HCT116 (cell line): ENCODE measurements at regions not wholly inside any gene's neighbourhood (a gene's known extent, or its start where the extent isn't known, plus 50 kb on each side); places are given as distances from the start of the nearest gene placed in this dataset.

Source experiments
- ATAC-seq: fragments of 200-7000 bp; cut with Tn5 transposase; 2 replicates; pipeline ENCODE4 v1.9.1; 2020; ENCODE audit warnings: mild to moderate bottlenecking, moderate library complexity
- BruUV-seq: library from RNA; stranded (reverse); fragments of 400-500 nt; replicated peaks from 2 replicates; lab custom pipeline; 2021; lab: Mats Ljungman, UMichigan
- CTCF ChIA-PET: fragments of 300-600 bp; sonication (Branson Sonifier 250); formaldehyde crosslinking; loops from one replicate; lab custom pipeline; 2021; ENCODE audit warnings: antibody characterized with exemption; lab: Charles Lee
- POLR2A ChIA-PET: fragments of 300-600, 350-600 bp; sonication (Branson Sonifier 250); formaldehyde crosslinking; loops from one replicate; lab custom pipeline; 2021; ENCODE audit warnings: antibody characterized with exemption; lab: Charles Lee
- RAD21 ChIA-PET, 2 experiments: fragments of 300-600 bp; sonication (Branson Sonifier 250); formaldehyde crosslinking; loops; one replicate each; lab custom pipeline; 2023; ENCODE audit warnings: low total read pairs in 2 of 2; ENCODE audit not compliant: uncharacterized antibody in 2 of 2, unreplicated experiment in 2 of 2, low non-redundant PET in 1 of 2; lab: Charles Lee
- DNase-seq: peaks from one replicate; pipeline ENCODE4 v3.0.0-alpha.2; 2010; ENCODE audit warnings: low read depth, low spot score
- H2AFZ ChIP-seq: fragments of 200-600 bp; shearing (Covaris generic), sonication (generic); 2 replicates; pipeline ENCODE4 v1.6.1; 2017; ENCODE audit warnings: low read depth, mixed run types, mixed read lengths, antibody characterized with exemption, low read length; ENCODE audit not compliant: poor library complexity, severe bottlenecking
- H3K27ac ChIP-seq: 2 replicates; pipeline ENCODE4 v1.5.1; 2012; ENCODE audit warnings: low read depth, low read length
- H3K27me3 ChIP-seq: fragments of 200-600 bp; sonication (generic); 2 replicates; pipeline ENCODE4 v1.6.1; 2016; ENCODE audit warnings: mixed run types, low read length, mixed read lengths; ENCODE audit not compliant: insufficient read depth
- H3K36me3 ChIP-seq, 2 experiments: fragments of 200-500 bp in 1 of 2; fragments of 200-600 bp in 1 of 2; sonication (Bioruptor generic) in 1 of 2; sonication (generic) in 1 of 2; 2 replicates each; pipeline versions ENCODE4 v1.5.1 to v1.6.1; 2014 to 2016; ENCODE audit warnings: low read length in 2 of 2, inconsistent platforms in 1 of 2, mixed read lengths in 1 of 2, mixed run types in 1 of 2; ENCODE audit not compliant: insufficient read depth in 2 of 2, control insufficient read depth in 1 of 2
- H3K4me1 ChIP-seq, 2 experiments: fragments of 200-600 bp in 1 of 2; sonication (generic) in 1 of 2; 2 replicates each; pipeline versions ENCODE4 v1.5.1 to v1.6.1; 2012 to 2017; ENCODE audit warnings: low read length in 2 of 2, inconsistent platforms in 1 of 2, mild to moderate bottlenecking in 1 of 2, mixed read lengths in 1 of 2, mixed run types in 1 of 2, moderate library complexity in 1 of 2; ENCODE audit not compliant: insufficient read depth in 2 of 2, control insufficient read depth in 1 of 2
- H3K4me2 ChIP-seq: fragments of 200-600 bp; sonication (generic); 2 replicates; pipeline ENCODE4 v1.6.1; 2017; ENCODE audit warnings: mixed run types, low read length, mixed read lengths
- H3K4me3 ChIP-seq, 2 experiments: fragments of 200-600 bp in 1 of 2; sonication (generic) in 1 of 2; replicated peaks in 1 of 2; 2 replicates each; pipeline ENCODE4 v1.5.1; 2011 to 2016; ENCODE audit warnings: low read length in 2 of 2, control low read depth in 1 of 2, low read depth in 1 of 2, mild to moderate bottlenecking in 1 of 2, mixed read lengths in 1 of 2, mixed run types in 1 of 2
- H3K79me2 ChIP-seq: fragments of 200-600 bp; sonication (generic); 2 replicates; pipeline ENCODE4 v1.6.1; 2017; ENCODE audit warnings: mild to moderate bottlenecking, mixed run types, low read length, moderate library complexity, mixed read lengths; ENCODE audit not compliant: insufficient read depth
- H3K9ac ChIP-seq: fragments of 200-600 bp; sonication (generic); 2 replicates; pipeline ENCODE4 v1.6.1; 2016; ENCODE audit warnings: low read length, mixed read lengths
- H3K9me2 ChIP-seq: fragments of 200-600 bp; sonication (generic), shearing (Covaris generic); 2 replicates; pipeline ENCODE4 v1.6.1; 2017; ENCODE audit warnings: mixed run types, mild to moderate bottlenecking, moderate library complexity; ENCODE audit not compliant: insufficient read depth
- H3K9me3 ChIP-seq, 2 experiments: fragments of 200-500 bp in 1 of 2; fragments of 200-600 bp in 1 of 2; sonication (Bioruptor generic) in 1 of 2; sonication (generic) in 1 of 2; 2 replicates each; pipeline ENCODE4 v1.6.1; 2014 to 2017; ENCODE audit warnings: low read length in 2 of 2, mixed read lengths in 2 of 2, inconsistent platforms in 1 of 2, low read depth in 1 of 2, mild to moderate bottlenecking in 1 of 2, mixed run types in 1 of 2, moderate library complexity in 1 of 2; ENCODE audit not compliant: control insufficient read depth in 1 of 2, insufficient read depth in 1 of 2
- H4K20me1 ChIP-seq: fragments of 200-600 bp; sonication (generic), shearing (Covaris generic); 2 replicates; pipeline ENCODE4 v1.6.1; 2017; ENCODE audit warnings: mixed run types, mild to moderate bottlenecking, moderate library complexity; ENCODE audit not compliant: insufficient read depth
- ATF3 ChIP-seq: IDR thresholded peaks from 2 replicates; pipeline ENCODE4 v1.6.1; 2012
- CTCF ChIP-seq, 3 experiments: fragments of 200-600 bp in 1 of 3; sonication (generic) in 1 of 3; IDR thresholded peaks in 2 of 3; conservative IDR thresholded peaks in 1 of 3; 2 replicates each; pipeline ENCODE4 v1.5.1; 2012 to 2017; ENCODE audit warnings: low read depth in 2 of 3, low read length in 2 of 3, antibody characterized with exemption in 1 of 3, borderline replicate concordance in 1 of 3, control low read depth in 1 of 3, mild to moderate bottlenecking in 1 of 3, mixed read lengths in 1 of 3, mixed run types in 1 of 3, moderate library complexity in 1 of 3; ENCODE audit not compliant: insufficient read depth in 1 of 3
- EZH2 ChIP-seq: fragments of 200-600 bp; sonication (generic); IDR thresholded peaks from 2 replicates; pipeline ENCODE4 v1.6.1; 2017; ENCODE audit warnings: antibody characterized with exemption, mixed run types
- EZH2phosphoT487 ChIP-seq: fragments of 200-600 bp; IDR thresholded peaks from 2 replicates; pipeline ENCODE4 v1.6.1; 2018; ENCODE audit warnings: antibody characterized with exemption, borderline replicate concordance
- JUND ChIP-seq: IDR thresholded peaks from 2 replicates; pipeline ENCODE4 v1.6.1; 2012
- MAX ChIP-seq: IDR thresholded peaks from 2 replicates; pipeline ENCODE4 v1.6.1; 2012
- POLR2A ChIP-seq: IDR thresholded peaks from 2 replicates; pipeline ENCODE4 v1.7.0; 2011; ENCODE audit warnings: borderline replicate concordance; ENCODE audit not compliant: insufficient read depth, insufficient read length; ENCODE audit errors: extremely low read depth
- RAD21 ChIP-seq: IDR thresholded peaks from 2 replicates; pipeline ENCODE4 v1.6.1; 2012; ENCODE audit warnings: low read depth, mild to moderate bottlenecking
- REST ChIP-seq: IDR thresholded peaks from 2 replicates; pipeline ENCODE4 v1.6.1; 2012; ENCODE audit warnings: low read depth
- ZBTB33 ChIP-seq: IDR thresholded peaks from 2 replicates; pipeline ENCODE4 v1.6.1; 2011; ENCODE audit warnings: mild to moderate bottlenecking, low read length, moderate library complexity; ENCODE audit not compliant: insufficient replicate concordance; ENCODE audit errors: extremely low read depth
- ZNF274 ChIP-seq: fragments of 200-500 bp; sonication (Bioruptor generic); IDR thresholded peaks from 2 replicates; pipeline ENCODE4 v1.6.1; 2014; ENCODE audit warnings: mild to moderate bottlenecking, low read depth, low read length, inconsistent platforms
- intact Hi-C: fragments of 100-400 bp; cut with micrococcal nuclease; formaldehyde crosslinking; loops from 2 replicates; pipeline ENCODE4 v1.10.0; 2022

- ChIA-PET RAD21 (no interaction called here), POLR2A (no interaction called here), CTCF (no interaction called here)
- intact Hi-C loops: no loop called here
- Histone ChIP-seq H3K4me2 (no peak overlapping the region), H3K27me3 (no peaks in the 10 kb centered on the region), H2AFZ (no peak overlapping the region), H3K4me1 (no peaks in the 10 kb centered on the region), H3K79me2 (no peaks in the 10 kb centered on the region), H3K27ac (no peak overlapping the region), H3K4me3 (no peak overlapping the region), H3K36me3 (no peaks in the 10 kb centered on the region), H3K9me3 (peaks cover 0 to 6% of the 10 kb centered on the region in 2 experiments; a peak in 3 of 4 replicates), H3K9ac (no peak overlapping the region), H4K20me1 (no peaks in the 10 kb centered on the region), H3K9me2 (no peaks in the 10 kb centered on the region)
- no TSS peak for BruUV-seq
- ATAC-seq: no peak
- DNase-seq: no peak
- TF ChIP-seq ZBTB33 (no peak), REST (no peak), CTCF (IDR thresholded peaks at IDR 0.05 in 2 of 3, conservative IDR thresholded peaks at IDR 0.05 in 1 of 3; ENCODE audit: borderline replicate concordance in 1 of 3, insufficient read depth in 1 of 3, low read depth in 2 of 3, low read length in 2 of 3) (no peak), EZH2 (no peak), JUND (no peak), ATF3 (no peak), ZNF274 (no peak), EZH2phosphoT487 (no peak), POLR2A (no peak), RAD21 (no peak), MAX (no peak)
- TF ChIP-seq, all 23 proteins: peak for 0
Measured at GRCh38 chr18:34114996-34115395, 109.7 kb downstream of the NOL4 start.
